ENCODE measurements at regions not wholly inside any gene's neighbourhood (a gene's known extent, or its start where the extent isn't known, plus 50 kb on each side); places are given as distances from the start of the nearest gene placed in this dataset.

- DNase-seq = no peak
Observed at GRCh38 chr3:25117005-25117593, 311.0 kb upstream of the RARB start.

- no peak for DNase-seq
Observed at GRCh38 chr3:25119682-25120081, 308.4 kb upstream of the RARB start.

GRCh38 chr3:25120665-25121064 is 307.4 kb upstream of the RARB start:
- no peak for DNase-seq

- DNase-seq = no peak
Observed at GRCh38 chr3:25125201-25125600, 302.9 kb upstream of the RARB start.

- DNase-seq = no peak
Observed at GRCh38 chr3:25128735-25129134, 299.3 kb upstream of the RARB start.

GRCh38 chr3:25130724-25131520 is 297.1 kb upstream of the RARB start:
- DNase-seq = no peak

GRCh38 chr3:25133588-25133987 is 294.5 kb upstream of the RARB start:
- no peak for DNase-seq

- no peak for DNase-seq
Observed at GRCh38 chr3:25137606-25138005, 290.5 kb upstream of the RARB start.

- DNase-seq = no peak
Observed at GRCh38 chr3:25139267-25139666, 288.8 kb upstream of the RARB start.

- no peak for DNase-seq
Observed at GRCh38 chr3:25142609-25143355, 285.3 kb upstream of the RARB start.

GRCh38 chr3:25143356-25144025 is 284.6 kb upstream of the RARB start:
- no peak for DNase-seq

GRCh38 chr3:25144430-25144829 is 283.6 kb upstream of the RARB start:
- DNase-seq = no peak

- DNase-seq = no peak
Observed at GRCh38 chr3:25145176-25145575, 282.9 kb upstream of the RARB start.

GRCh38 chr3:25150199-25150598 is 277.9 kb upstream of the RARB start:
- DNase-seq = no peak

- DNase-seq = no peak
Observed at GRCh38 chr3:25151281-25151902, 276.7 kb upstream of the RARB start.

GRCh38 chr3:25151903-25152295 is 276.2 kb upstream of the RARB start:
- no peak for DNase-seq

- no peak for DNase-seq
Observed at GRCh38 chr3:25153136-25153535, 274.9 kb upstream of the RARB start.

GRCh38 chr3:25153561-25153960 is 274.5 kb upstream of the RARB start:
- DNase-seq = no peak

GRCh38 chr3:25155652-25156471 is 272.2 kb upstream of the RARB start:
- no peak for DNase-seq

GRCh38 chr3:25156626-25157025 is 271.4 kb upstream of the RARB start:
- DNase-seq = no peak

- DNase-seq = no peak
Observed at GRCh38 chr3:25165306-25165705, 262.8 kb upstream of the RARB start.

GRCh38 chr3:25166016-25166415 is 262.0 kb upstream of the RARB start:
- no peak for DNase-seq
